Prostate gland (tissue), 2 donors: ENCODE measurements at regions not wholly inside any gene's neighbourhood (a gene's known extent, or its start where the extent isn't known, plus 50 kb on each side); places are given as distances from the start of the nearest gene placed in this dataset.

ENCODE experiments used
- DNase-seq: peaks from one replicate; pipeline ENCODE4 v3.0.0-alpha.2; 2019; ENCODE audit warnings: low spot score
- H3K27ac ChIP-seq, 2 donors: fragments of 200-600 bp; sonication (generic); 2 replicates each; pipeline ENCODE4 v1.5.1; 2017 to 2019
- H3K27me3 ChIP-seq: fragments of 200-600 bp; sonication (generic); replicated peaks from 2 replicates; pipeline ENCODE4 v1.5.1; 2019; ENCODE audit not compliant: insufficient read depth
- H3K36me3 ChIP-seq, 2 donors: fragments of 200-600 bp; sonication (generic); 1 replicate in 1 of 2; 2 replicates in 1 of 2; pipeline versions ENCODE4 v1.5.1 to v1.8.1; 2017 to 2019
- H3K4me1 ChIP-seq: fragments of 200-600 bp; sonication (generic); replicated peaks from 2 replicates; pipeline ENCODE4 v1.5.1; 2019
- H3K4me3 ChIP-seq, 2 donors: fragments of 200-600 bp; sonication (generic); 2 replicates each; pipeline ENCODE4 v1.5.1; 2017 to 2019
- H3K9me3 ChIP-seq: fragments of 200-600 bp; sonication (generic); 2 replicates; pipeline ENCODE4 v1.5.1; 2017
- CTCF ChIP-seq, 4 experiments: fragments of 200-600 bp in 2 of 4; fragments of 450-650 bp in 2 of 4; sonication (generic) in 2 of 4; IDR thresholded peaks; 1 replicate in 3 of 4; 2 replicates in 1 of 4; pipeline ENCODE4 v1.5.1; 2016 to 2019; ENCODE audit warnings: antibody characterized with exemption in 4 of 4, mild to moderate bottlenecking in 2 of 4, moderate library complexity in 2 of 4
- POLR2A ChIP-seq: fragments of 450-650 bp; IDR thresholded peaks from one replicate; pipeline ENCODE4 v1.6.1; 2016; ENCODE audit warnings: antibody characterized with exemption, mild to moderate bottlenecking
- POLR2AphosphoS5 ChIP-seq: sonication (generic); formaldehyde crosslinking; IDR thresholded peaks from one replicate; pipeline ENCODE4 v1.6.1; 2017; ENCODE audit warnings: antibody characterized with exemption
- WGBS: methylation state at CpG from one replicate; pipeline ENCODE4 v1.1.5; 2018; 5-methylcytosine and 5-hydroxymethylcytosine counted together
- intact Hi-C: fragments of 100-400 bp; cut with DNase I; formaldehyde crosslinking; loops from one replicate; pipeline ENCODE4 v1.14.2; 2022

- no peak for DNase-seq
- H3K9me3 ChIP-seq, result no peaks in the 10 kb centered on the region
- H3K27me3 ChIP-seq, result no peaks in the 10 kb centered on the region
- H3K4me1 ChIP-seq, result no peaks in the 10 kb centered on the region
- no peak overlapping the region for H3K4me3 ChIP-seq
- H3K36me3 ChIP-seq, result no peaks in the 10 kb centered on the region
- H3K27ac ChIP-seq, result no peak overlapping the region
- 76% methylated on average over 4 of the region's 4 CpGs for WGBS
- intact Hi-C loops, result no loop called here
- TF ChIP-seq POLR2A (no peak), CTCF (IDR thresholded peaks at IDR 0.05) (no peak), POLR2AphosphoS5 (no peak)
These were observed 178.8 kb upstream of the PSMD7 start for GRCh38 chr16:74117798-74118197.

GRCh38 chr16:74113545-74113944 lies 183.1 kb upstream of the PSMD7 start:
- WGBS, result 81% methylated on average over 8 of the region's 8 CpGs
- H3K4me1 ChIP-seq, result no peaks in the 10 kb centered on the region
- DNase-seq, result no peak
- H3K36me3 ChIP-seq, result no peaks in the 10 kb centered on the region
- peaks cover 3% of the 10 kb centered on the region for H3K27me3 ChIP-seq
- no peak overlapping the region for H3K4me3 ChIP-seq
- no peak for TF ChIP-seq CTCF (IDR thresholded peaks at IDR 0.05)
- no peaks in the 10 kb centered on the region for H3K9me3 ChIP-seq
- intact Hi-C loops, result no loop called here
- no peak overlapping the region for H3K27ac ChIP-seq

- no peaks in the 10 kb centered on the region for H3K36me3 ChIP-seq
- 91% methylated on average over 2 of the region's 2 CpGs for WGBS
These were observed 185.1 kb upstream of the PSMD7 start for GRCh38 chr16:74111456-74111982.

GRCh38 chr16:74107795-74108610 lies 188.6 kb upstream of the PSMD7 start:
- WGBS, result 50% methylated on average over 18 of the region's 18 CpGs
- H3K36me3 ChIP-seq, result no peaks in the 10 kb centered on the region
- intact Hi-C loops, result no loop called here
- no peak overlapping the region for H3K4me3 ChIP-seq
- H3K27me3 ChIP-seq, result peaks cover 3% of the 10 kb centered on the region
- no peaks in the 10 kb centered on the region for H3K9me3 ChIP-seq
- TF ChIP-seq POLR2AphosphoS5 (no peak), POLR2A (no peak), CTCF (IDR thresholded peaks at IDR 0.05) (peak in 2 of 4 experiments; percentile 23 to 38)
- no peaks in the 10 kb centered on the region for H3K4me1 ChIP-seq
- DNase-seq, result peak; percentile 16
- H3K27ac ChIP-seq, result no peak overlapping the region

More at GRCh38 chr16:74111456-74111982, 185.1 kb upstream of the PSMD7 start:
- intact Hi-C loops, result no loop called here
- Histone ChIP-seq H3K27ac (no peak overlapping the region), H3K4me3 (no peak overlapping the region), H3K27me3 (peaks cover 3% of the 10 kb centered on the region), H3K4me1 (no peaks in the 10 kb centered on the region), H3K9me3 (no peaks in the 10 kb centered on the region)
- no peak for DNase-seq
- no peak for TF ChIP-seq POLR2A
- TF ChIP-seq POLR2AphosphoS5, result no peak
- TF ChIP-seq CTCF (IDR thresholded peaks at IDR 0.05), result no peak

- intact Hi-C loops, result no loop called here
- DNase-seq, result no peak
- WGBS, result 39% methylated on average over 2 of the region's 2 CpGs
- H3K9me3 ChIP-seq, result no peaks in the 10 kb centered on the region
- no peaks in the 10 kb centered on the region for H3K27me3 ChIP-seq
- H3K4me1 ChIP-seq, result no peaks in the 10 kb centered on the region
- H3K36me3 ChIP-seq, result no peaks in the 10 kb centered on the region
- no peak overlapping the region for H3K4me3 ChIP-seq
- no peak overlapping the region for H3K27ac ChIP-seq
- no peak for TF ChIP-seq POLR2A
- TF ChIP-seq CTCF (IDR thresholded peaks at IDR 0.05), result no peak
- no peak for TF ChIP-seq POLR2AphosphoS5
These were observed 192.6 kb upstream of the PSMD7 start for GRCh38 chr16:74104022-74104421.
